HEK293 (cell line): ENCODE measurements at regions not wholly inside any gene's neighbourhood (a gene's known extent, or its start where the extent isn't known, plus 50 kb on each side); places are given as distances from the start of the nearest gene placed in this dataset.

Experiments used
- CTCF ChIP-seq: fragments of 450-650 bp; formaldehyde crosslinking; IDR thresholded peaks from 2 replicates; pipeline ENCODE4 v1.5.1; 2016; ENCODE audit warnings: missing biosample characterization, missing genetic modification characterization
- REPIN1 ChIP-seq: fragments of 450-650 bp; formaldehyde crosslinking; IDR thresholded peaks from 2 replicates; pipeline ENCODE4 v1.5.1; 2017; ENCODE audit warnings: missing biosample characterization, missing genetic modification characterization, low read depth
- SP3 ChIP-seq: fragments of 450-650 bp; formaldehyde crosslinking; IDR thresholded peaks from 2 replicates; pipeline ENCODE4 v1.5.1; 2016; ENCODE audit warnings: missing biosample characterization, missing genetic modification characterization
- YY2 ChIP-seq: fragments of 450-650 bp; formaldehyde crosslinking; IDR thresholded peaks from 2 replicates; pipeline ENCODE4 v1.5.1; 2016; ENCODE audit warnings: missing biosample characterization, missing genetic modification characterization
- ZBTB26 ChIP-seq: fragments of 450-650 bp; formaldehyde crosslinking; optimal IDR thresholded peaks from 2 replicates; pipeline ENCODE3; 2016; ENCODE audit warnings: missing biosample characterization, mild to moderate bottlenecking, missing genetic modification characterization
- ZNF138 ChIP-seq: fragments of 450-650 bp; formaldehyde crosslinking; IDR thresholded peaks from 2 replicates; pipeline ENCODE4 v1.5.1; 2016; ENCODE audit warnings: missing biosample characterization, missing genetic modification characterization, borderline replicate concordance
- ZNF26 ChIP-seq: fragments of 450-650 bp; formaldehyde crosslinking; IDR thresholded peaks from 2 replicates; pipeline ENCODE4 v1.5.1; 2016; ENCODE audit warnings: missing biosample characterization, missing genetic modification characterization
- ZNF394 ChIP-seq: fragments of 450-650 bp; formaldehyde crosslinking; IDR thresholded peaks from 2 replicates; pipeline ENCODE4 v1.5.1; 2016; ENCODE audit warnings: missing biosample characterization, missing genetic modification characterization, mild to moderate bottlenecking, moderate library complexity, borderline replicate concordance
- ZNF530 ChIP-seq: fragments of 450-650 bp; formaldehyde crosslinking; IDR thresholded peaks from 2 replicates; pipeline ENCODE4 v1.5.1; 2016; ENCODE audit warnings: low read depth, missing biosample characterization, missing genetic modification characterization
- ZNF76 ChIP-seq: fragments of 450-650 bp; formaldehyde crosslinking; IDR thresholded peaks from 2 replicates; pipeline ENCODE4; 2016; ENCODE audit warnings: low read depth, missing biosample characterization, missing genetic modification characterization, borderline replicate concordance
- ZNF785 ChIP-seq: fragments of 450-650 bp; formaldehyde crosslinking; IDR thresholded peaks from 2 replicates; pipeline ENCODE4 v1.5.1; 2016; ENCODE audit warnings: missing biosample characterization, missing genetic modification characterization
- ZSCAN18 ChIP-seq: fragments of 450-650 bp; formaldehyde crosslinking; IDR thresholded peaks from 2 replicates; pipeline ENCODE4 v1.5.1; 2016; ENCODE audit warnings: missing biosample characterization, missing genetic modification characterization

- TF ChIP-seq CTCF (tag by site-specific recombination) = no peak
- TF ChIP-seq ZNF530 (tag by site-specific recombination) = no peak
- TF ChIP-seq ZNF26 = no peak
- no peak for TF ChIP-seq ZNF76
- no peak for TF ChIP-seq SP3
- TF ChIP-seq YY2 (tag by site-specific recombination) = no peak
- no peak for TF ChIP-seq ZNF394 (tag by site-specific recombination)
- no peak for TF ChIP-seq ZSCAN18 (tag by site-specific recombination)
- TF ChIP-seq ZNF138 (tag by site-specific recombination) = no peak
- TF ChIP-seq ZNF785 (tag by site-specific recombination) = no peak
- TF ChIP-seq REPIN1 = no peak
- TF ChIP-seq ZBTB26 (tag by site-specific recombination) = no peak
Measured at GRCh38 chr2:120989512-120990441, 254.1 kb downstream of the GLI2 start.
